HepG2 (cell line): ENCODE measurements at regions not wholly inside any gene's neighbourhood (a gene's known extent, or its start where the extent isn't known, plus 50 kb on each side); places are given as distances from the start of the nearest gene placed in this dataset.

Experiments
- ATAC-seq: fragments of 200-7000 bp; cut with Tn5 transposase; 3 replicates; pipeline ENCODE4 v1.9.1; 2020; ENCODE audit warnings: mild to moderate bottlenecking, moderate library complexity
- BruUV-seq: library from RNA; stranded (reverse); fragments of 400-500 nt; replicated peaks from 2 replicates; lab custom pipeline; 2021; lab: Mats Ljungman, UMichigan
- CTCF ChIA-PET: fragments of 300-600 bp; formaldehyde crosslinking; extraction: SDS; loops from one replicate; lab custom pipeline; 2021; ENCODE audit warnings: low total read pairs, inconsistent platforms, low intra/inter-chr PET ratio; lab: Yijun Ruan, JAX
- POLR2A ChIA-PET: fragments of 350-600 bp; sonication (Branson Sonifier 250); formaldehyde crosslinking; loops from one replicate; lab custom pipeline; 2020; ENCODE audit warnings: antibody characterized with exemption, inconsistent platforms; lab: Yijun Ruan, JAX
- DNase-seq: peaks from one replicate; pipeline ENCODE4 v3.0.0-alpha.2; 2015; ENCODE audit warnings: low spot score
- FAIRE-seq: peaks from 3 replicates; lab custom pipeline; 2011; peaks lifted over from hg19 to GRCh38; lab: Jason Lieb, UNC
- H2AFZ ChIP-seq: one replicate; pipeline ENCODE4 v1.6.1; 2011; ENCODE audit warnings: low read length, inconsistent platforms
- H3K27ac ChIP-seq: fragments of 300-600 bp; 3 replicates; pipeline ENCODE4 v1.8.0; 2011; ENCODE audit warnings: mixed run types, mild to moderate bottlenecking, mixed read lengths, low read length, inconsistent platforms; ENCODE audit not compliant: insufficient read depth; ENCODE audit errors: extremely low read length
- H3K27me3 ChIP-seq, 2 experiments: fragments of 200-600 bp in 1 of 2; 2 replicates in 1 of 2; 3 replicates in 1 of 2; pipeline versions ENCODE4 v1.6.0 to v1.8.0; 2011; ENCODE audit warnings: low read length in 2 of 2, mild to moderate bottlenecking in 2 of 2, moderate library complexity in 2 of 2, inconsistent platforms in 1 of 2; ENCODE audit not compliant: insufficient read depth in 2 of 2, control insufficient read depth in 1 of 2
- H3K36me3 ChIP-seq, 2 experiments: fragments of 200-600 bp in 1 of 2; replicated peaks in 1 of 2; 2 replicates in 1 of 2; 3 replicates in 1 of 2; pipeline versions ENCODE4 v1.5.1 to v1.8.0; 2011; ENCODE audit warnings: low read length in 2 of 2, inconsistent platforms in 1 of 2; ENCODE audit not compliant: insufficient read depth in 2 of 2, control insufficient read depth in 1 of 2
- H3K4me1 ChIP-seq: 2 replicates; pipeline ENCODE4 v1.5.1; 2012; ENCODE audit warnings: low read length, inconsistent platforms; ENCODE audit not compliant: insufficient read depth
- H3K4me2 ChIP-seq: 2 replicates; pipeline ENCODE4 v1.6.0; 2011; ENCODE audit warnings: low read depth, low read length, inconsistent platforms
- H3K4me3 ChIP-seq, 3 experiments: fragments of 200-600 bp in 1 of 3; sonication (generic), shearing (Covaris generic) in 1 of 3; replicated peaks in 1 of 3; 2 replicates each; pipeline ENCODE4 v1.5.1; 2011 to 2016; ENCODE audit warnings: low read length in 3 of 3, inconsistent platforms in 2 of 3, low read depth in 2 of 3, mild to moderate bottlenecking in 2 of 3, control low read depth in 1 of 3, mixed read lengths in 1 of 3; ENCODE audit not compliant: insufficient read depth in 1 of 3
- H3K79me2 ChIP-seq: one replicate; pipeline ENCODE4 v1.6.1; 2011; ENCODE audit warnings: low read length, inconsistent platforms; ENCODE audit not compliant: insufficient read depth
- H3K9ac ChIP-seq: 2 replicates; pipeline ENCODE4 v1.6.0; 2011; ENCODE audit warnings: mild to moderate bottlenecking, low read depth, low read length, inconsistent platforms; ENCODE audit not compliant: insufficient read depth
- H3K9me3 ChIP-seq: 2 replicates; pipeline ENCODE4 v1.5.1; 2012; ENCODE audit warnings: mild to moderate bottlenecking, low read length
- H4K20me1 ChIP-seq: 2 replicates; pipeline ENCODE4 v1.6.0; 2011; ENCODE audit warnings: inconsistent platforms, mild to moderate bottlenecking, low read length, moderate library complexity; ENCODE audit not compliant: insufficient read depth
- BORCS8-MEF2B ChIP-seq: sonication (generic); formaldehyde crosslinking; IDR thresholded peaks from 2 replicates; pipeline ENCODE4 v1.8.0; 2022; ENCODE audit warnings: mild to moderate bottlenecking, missing genetic modification reagents
- CBX2 ChIP-seq, 2 experiments: fragments of 200-600 bp in 1 of 2; sonication (generic); formaldehyde crosslinking in 1 of 2; IDR thresholded peaks; 2 replicates each; pipeline versions ENCODE4 v1.7.0 to v1.8.1; 2018 to 2022; ENCODE audit warnings: low read depth in 2 of 2, low read length in 1 of 2, mild to moderate bottlenecking in 1 of 2, missing genetic modification reagents in 1 of 2
- DPF2 ChIP-seq: sonication (generic); formaldehyde crosslinking; IDR thresholded peaks from 2 replicates; pipeline ENCODE4 v1.4.0; 2020; ENCODE audit warnings: mild to moderate bottlenecking, low read depth, missing genetic modification reagents, borderline replicate concordance
- GATA4 ChIP-seq: sonication (generic); IDR thresholded peaks from 2 replicates; pipeline ENCODE4 v1.6.1; 2016; ENCODE audit warnings: antibody characterized with exemption, low read depth, borderline replicate concordance
- MLLT10 ChIP-seq: sonication (generic); formaldehyde crosslinking; IDR thresholded peaks from 2 replicates; pipeline ENCODE4 v1.4.0; 2020; ENCODE audit warnings: missing genetic modification reagents
- NFRKB ChIP-seq: fragments of 450-650 bp; IDR thresholded peaks from 2 replicates; pipeline ENCODE4 v1.6.1; 2017
- SUZ12 ChIP-seq: fragments of 150-350 bp; IDR thresholded peaks from 2 replicates; pipeline ENCODE4 v1.6.1; 2014; ENCODE audit warnings: low read depth, low read length
- ZBTB7B ChIP-seq: sonication (generic); formaldehyde crosslinking; IDR thresholded peaks from 2 replicates; pipeline ENCODE4 v1.4.0; 2020; ENCODE audit warnings: missing genetic modification reagents
- ZKSCAN5 ChIP-seq: sonication (generic); formaldehyde crosslinking; IDR thresholded peaks from 2 replicates; pipeline ENCODE4 v1.5.1; 2020; ENCODE audit warnings: mild to moderate bottlenecking, missing genetic modification reagents
- ZSCAN22 ChIP-seq: sonication (generic); formaldehyde crosslinking; IDR thresholded peaks from 2 replicates; pipeline ENCODE4 v1.4.0; 2020; ENCODE audit warnings: mild to moderate bottlenecking, missing genetic modification reagents
- in situ Hi-C: cut with HindIII; loops from 2 replicates; pipeline ENCODE4 v1.10.0; 2017; ENCODE audit warnings: low pct_unique_long_range_greater_than_20kb; ENCODE audit not compliant: extremely low pct_ligation_motif_present
- intact Hi-C: fragments of 100-400 bp; cut with micrococcal nuclease; formaldehyde crosslinking; loops from one replicate; pipeline ENCODE4 v1.10.0; 2022; ENCODE audit not compliant: unreplicated experiment
- TF ChIP-seq, protein P1 (sequence below): sonication (generic); formaldehyde crosslinking; IDR thresholded peaks from 2 replicates; pipeline ENCODE4 v1.4.0; 2020; ENCODE audit warnings: missing genetic modification reagents
- TF ChIP-seq, protein P2 (sequence below): sonication (generic); formaldehyde crosslinking; IDR thresholded peaks from 2 replicates; pipeline ENCODE4 v1.4.0; 2020; ENCODE audit warnings: missing genetic modification reagents, low read depth, mild to moderate bottlenecking, borderline replicate concordance
- TF ChIP-seq, protein P3 (sequence below): sonication (generic); formaldehyde crosslinking; IDR thresholded peaks from 2 replicates; pipeline ENCODE4 v1.4.0; 2020; ENCODE audit warnings: missing genetic modification reagents
- TF ChIP-seq, protein P4 (sequence below): sonication (generic); formaldehyde crosslinking; IDR thresholded peaks from 2 replicates; pipeline ENCODE4 v1.9.0; 2021; ENCODE audit warnings: missing genetic modification reagents, borderline replicate concordance
- TF ChIP-seq, protein P5 (sequence below): sonication (generic); formaldehyde crosslinking; IDR thresholded peaks from 2 replicates; pipeline ENCODE4 v1.4.0; 2020; ENCODE audit warnings: mild to moderate bottlenecking, missing genetic modification reagents
- TF ChIP-seq, protein P6 (sequence below): sonication (generic); formaldehyde crosslinking; IDR thresholded peaks from 2 replicates; pipeline ENCODE4 v1.8.0; 2022; ENCODE audit warnings: mild to moderate bottlenecking, missing genetic modification reagents

DNA sequence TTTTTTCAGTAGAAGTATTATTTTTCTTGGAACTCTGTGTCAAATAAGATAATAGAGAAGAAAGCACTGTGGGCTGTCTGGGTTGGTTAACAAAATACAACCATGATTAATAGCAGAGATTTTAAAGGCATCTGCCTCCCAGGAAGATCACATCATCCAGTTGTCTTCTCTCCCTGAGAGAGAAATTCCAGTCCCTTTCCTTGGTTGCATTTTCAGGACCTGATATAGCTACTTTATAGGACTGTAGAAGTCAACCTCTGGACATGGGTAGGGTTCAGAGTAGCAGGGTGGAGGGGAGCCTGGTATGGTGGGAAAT is 309.9 kb upstream of the IGFBP3 start:
- POLR2A ChIA-PET: no interaction called here
- CTCF ChIA-PET: no interaction called here
- FAIRE-seq: no peak

More for the DNA sequence above, 309.9 kb upstream of the IGFBP3 start:
- no peaks in the 10 kb centered on the region for H3K4me1 ChIP-seq
- ATAC-seq: no peak
- no peak for DNase-seq
- no peaks in the 10 kb centered on the region; a peak in 1 of 5 replicates for H3K27me3 ChIP-seq
- H3K4me2 ChIP-seq: no peak overlapping the region
- H3K4me3 ChIP-seq: no peak overlapping the region
- no peaks in the 10 kb centered on the region for H3K79me2 ChIP-seq
- H3K27ac ChIP-seq: no peak overlapping the region
- H3K9me3 ChIP-seq: no peaks in the 10 kb centered on the region
- in situ Hi-C loops (no loop called here), intact Hi-C loops (no loop called here)
- H2AFZ ChIP-seq: no peak overlapping the region
- no peaks in the 10 kb centered on the region for H4K20me1 ChIP-seq
- no peaks in the 10 kb centered on the region for H3K36me3 ChIP-seq
- no peak overlapping the region for H3K9ac ChIP-seq
- TF ChIP-seq DPF2: no peak
- TF ChIP-seq GATA4: no peak
- TF ChIP-seq, protein P1, sequence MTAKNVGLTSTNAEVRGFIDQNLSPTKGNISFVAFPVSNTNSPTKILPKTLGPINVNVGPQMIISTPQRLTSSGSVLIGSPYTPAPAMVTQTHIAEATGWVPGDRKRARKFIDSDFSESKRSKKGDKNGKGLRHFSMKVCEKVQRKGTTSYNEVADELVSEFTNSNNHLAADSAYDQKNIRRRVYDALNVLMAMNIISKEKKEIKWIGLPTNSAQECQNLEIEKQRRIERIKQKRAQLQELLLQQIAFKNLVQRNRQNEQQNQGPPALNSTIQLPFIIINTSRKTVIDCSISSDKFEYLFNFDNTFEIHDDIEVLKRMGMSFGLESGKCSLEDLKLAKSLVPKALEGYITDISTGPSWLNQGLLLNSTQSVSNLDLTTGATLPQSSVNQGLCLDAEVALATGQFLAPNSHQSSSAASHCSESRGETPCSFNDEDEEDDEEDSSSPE (CRISPR knock-in tag): no peak
- TF ChIP-seq, protein P2, sequence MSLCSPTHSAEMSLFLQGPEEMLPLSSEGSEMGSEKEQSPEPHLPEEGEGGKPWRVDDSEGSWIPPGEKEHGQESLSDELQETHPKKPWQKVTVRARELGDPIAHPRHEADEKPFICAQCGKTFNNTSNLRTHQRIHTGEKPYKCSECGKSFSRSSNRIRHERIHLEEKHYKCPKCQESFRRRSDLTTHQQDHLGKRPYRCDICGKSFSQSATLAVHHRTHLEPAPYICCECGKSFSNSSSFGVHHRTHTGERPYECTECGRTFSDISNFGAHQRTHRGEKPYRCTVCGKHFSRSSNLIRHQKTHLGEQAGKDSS (CRISPR knock-in tag): no peak
- TF ChIP-seq, protein P3, sequence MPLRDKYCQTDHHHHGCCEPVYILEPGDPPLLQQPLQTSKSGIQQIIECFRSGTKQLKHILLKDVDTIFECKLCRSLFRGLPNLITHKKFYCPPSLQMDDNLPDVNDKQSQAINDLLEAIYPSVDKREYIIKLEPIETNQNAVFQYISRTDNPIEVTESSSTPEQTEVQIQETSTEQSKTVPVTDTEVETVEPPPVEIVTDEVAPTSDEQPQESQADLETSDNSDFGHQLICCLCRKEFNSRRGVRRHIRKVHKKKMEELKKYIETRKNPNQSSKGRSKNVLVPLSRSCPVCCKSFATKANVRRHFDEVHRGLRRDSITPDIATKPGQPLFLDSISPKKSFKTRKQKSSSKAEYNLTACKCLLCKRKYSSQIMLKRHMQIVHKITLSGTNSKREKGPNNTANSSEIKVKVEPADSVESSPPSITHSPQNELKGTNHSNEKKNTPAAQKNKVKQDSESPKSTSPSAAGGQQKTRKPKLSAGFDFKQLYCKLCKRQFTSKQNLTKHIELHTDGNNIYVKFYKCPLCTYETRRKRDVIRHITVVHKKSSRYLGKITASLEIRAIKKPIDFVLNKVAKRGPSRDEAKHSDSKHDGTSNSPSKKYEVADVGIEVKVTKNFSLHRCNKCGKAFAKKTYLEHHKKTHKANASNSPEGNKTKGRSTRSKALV (CRISPR knock-in tag): no peak
- TF ChIP-seq, protein P4, sequence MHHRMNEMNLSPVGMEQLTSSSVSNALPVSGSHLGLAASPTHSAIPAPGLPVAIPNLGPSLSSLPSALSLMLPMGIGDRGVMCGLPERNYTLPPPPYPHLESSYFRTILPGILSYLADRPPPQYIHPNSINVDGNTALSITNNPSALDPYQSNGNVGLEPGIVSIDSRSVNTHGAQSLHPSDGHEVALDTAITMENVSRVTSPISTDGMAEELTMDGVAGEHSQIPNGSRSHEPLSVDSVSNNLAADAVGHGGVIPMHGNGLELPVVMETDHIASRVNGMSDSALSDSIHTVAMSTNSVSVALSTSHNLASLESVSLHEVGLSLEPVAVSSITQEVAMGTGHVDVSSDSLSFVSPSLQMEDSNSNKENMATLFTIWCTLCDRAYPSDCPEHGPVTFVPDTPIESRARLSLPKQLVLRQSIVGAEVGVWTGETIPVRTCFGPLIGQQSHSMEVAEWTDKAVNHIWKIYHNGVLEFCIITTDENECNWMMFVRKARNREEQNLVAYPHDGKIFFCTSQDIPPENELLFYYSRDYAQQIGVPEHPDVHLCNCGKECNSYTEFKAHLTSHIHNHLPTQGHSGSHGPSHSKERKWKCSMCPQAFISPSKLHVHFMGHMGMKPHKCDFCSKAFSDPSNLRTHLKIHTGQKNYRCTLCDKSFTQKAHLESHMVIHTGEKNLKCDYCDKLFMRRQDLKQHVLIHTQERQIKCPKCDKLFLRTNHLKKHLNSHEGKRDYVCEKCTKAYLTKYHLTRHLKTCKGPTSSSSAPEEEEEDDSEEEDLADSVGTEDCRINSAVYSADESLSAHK: no peak
- no peak for TF ChIP-seq NFRKB
- TF ChIP-seq CBX2 (IDR thresholded peaks at IDR 0.05; ENCODE audit: low read depth, low read length): no peak
- TF ChIP-seq CBX2 (CRISPR knock-in tag; IDR thresholded peaks at IDR 0.05; ENCODE audit: low read depth): no peak
- TF ChIP-seq, protein P5, sequence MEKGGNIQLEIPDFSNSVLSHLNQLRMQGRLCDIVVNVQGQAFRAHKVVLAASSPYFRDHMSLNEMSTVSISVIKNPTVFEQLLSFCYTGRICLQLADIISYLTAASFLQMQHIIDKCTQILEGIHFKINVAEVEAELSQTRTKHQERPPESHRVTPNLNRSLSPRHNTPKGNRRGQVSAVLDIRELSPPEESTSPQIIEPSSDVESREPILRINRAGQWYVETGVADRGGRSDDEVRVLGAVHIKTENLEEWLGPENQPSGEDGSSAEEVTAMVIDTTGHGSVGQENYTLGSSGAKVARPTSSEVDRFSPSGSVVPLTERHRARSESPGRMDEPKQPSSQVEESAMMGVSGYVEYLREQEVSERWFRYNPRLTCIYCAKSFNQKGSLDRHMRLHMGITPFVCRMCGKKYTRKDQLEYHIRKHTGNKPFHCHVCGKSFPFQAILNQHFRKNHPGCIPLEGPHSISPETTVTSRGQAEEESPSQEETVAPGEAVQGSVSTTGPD (CRISPR knock-in tag): no peak
- no peak for TF ChIP-seq SUZ12
- TF ChIP-seq ZSCAN22 (CRISPR knock-in tag): no peak
- TF ChIP-seq, protein P6, sequence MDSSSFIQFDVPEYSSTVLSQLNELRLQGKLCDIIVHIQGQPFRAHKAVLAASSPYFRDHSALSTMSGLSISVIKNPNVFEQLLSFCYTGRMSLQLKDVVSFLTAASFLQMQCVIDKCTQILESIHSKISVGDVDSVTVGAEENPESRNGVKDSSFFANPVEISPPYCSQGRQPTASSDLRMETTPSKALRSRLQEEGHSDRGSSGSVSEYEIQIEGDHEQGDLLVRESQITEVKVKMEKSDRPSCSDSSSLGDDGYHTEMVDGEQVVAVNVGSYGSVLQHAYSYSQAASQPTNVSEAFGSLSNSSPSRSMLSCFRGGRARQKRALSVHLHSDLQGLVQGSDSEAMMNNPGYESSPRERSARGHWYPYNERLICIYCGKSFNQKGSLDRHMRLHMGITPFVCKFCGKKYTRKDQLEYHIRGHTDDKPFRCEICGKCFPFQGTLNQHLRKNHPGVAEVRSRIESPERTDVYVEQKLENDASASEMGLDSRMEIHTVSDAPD (CRISPR knock-in tag): no peak
- TF ChIP-seq MLLT10: no peak
- no peak for TF ChIP-seq ZKSCAN5 (CRISPR knock-in tag)
- no peak for TF ChIP-seq BORCS8-MEF2B (CRISPR knock-in tag)
- TF ChIP-seq ZBTB7B (CRISPR knock-in tag): no peak
- no TSS peak for BruUV-seq
